Skeletal muscle satellite cell (primary cell): ENCODE measurements at regions not wholly inside any gene's neighbourhood (a gene's known extent, or its start where the extent isn't known, plus 50 kb on each side); places are given as distances from the start of the nearest gene placed in this dataset.

ENCODE experiments used
- H3K27me3 ChIP-seq: 2 replicates; pipeline ENCODE4 v1.7.0; 2013; ENCODE audit warnings: low read length; ENCODE audit not compliant: control insufficient read depth, insufficient read depth
- H3K36me3 ChIP-seq: 2 replicates; pipeline ENCODE4 v1.7.0; 2013; ENCODE audit warnings: mild to moderate bottlenecking, control low read depth, low read length; ENCODE audit not compliant: insufficient read depth
- H3K4me1 ChIP-seq: 2 replicates; pipeline ENCODE4 v1.7.0; 2013; ENCODE audit warnings: low read length; ENCODE audit not compliant: control insufficient read depth, insufficient read depth
- H3K4me2 ChIP-seq: 2 replicates; pipeline ENCODE4 v1.7.0; 2013; ENCODE audit warnings: mild to moderate bottlenecking, low read length
- H3K4me3 ChIP-seq: 2 replicates; pipeline ENCODE4 v1.7.0; 2013; ENCODE audit warnings: low read length
- H3K9ac ChIP-seq: 2 replicates; pipeline ENCODE4 v1.7.0; 2013; ENCODE audit warnings: mild to moderate bottlenecking, low read depth, low read length, moderate library complexity
- H3K9me3 ChIP-seq: replicated peaks from 2 replicates; pipeline ENCODE4 v1.7.0; 2013; ENCODE audit warnings: mild to moderate bottlenecking, control low read depth, low read length

DNA sequence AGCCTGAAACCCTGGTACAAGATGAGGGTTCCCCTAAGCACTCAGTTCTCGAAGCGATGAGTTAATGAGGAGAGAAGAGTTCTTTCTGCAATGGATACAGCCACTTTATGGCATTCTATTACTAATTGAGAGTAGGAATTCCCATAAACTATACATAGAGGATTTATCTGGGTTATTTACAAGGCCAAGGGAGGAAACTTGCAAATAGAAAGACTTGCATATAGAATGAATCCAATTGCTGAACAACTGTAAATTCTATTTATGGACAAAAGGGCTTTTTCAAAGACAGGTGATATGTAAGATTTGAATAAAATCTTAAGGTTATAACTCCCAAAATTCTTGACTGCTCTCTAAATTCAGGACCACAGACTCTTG, 182.2 kb downstream of the PPARGC1A start:
- Histone ChIP-seq H3K27me3 (no peaks in the 10 kb centered on the region), H3K4me2 (no peak overlapping the region), H3K4me3 (no peak overlapping the region), H3K9me3 (no peaks in the 10 kb centered on the region), H3K36me3 (no peaks in the 10 kb centered on the region), H3K9ac (no peak overlapping the region), H3K4me1 (no peaks in the 10 kb centered on the region)

DNA sequence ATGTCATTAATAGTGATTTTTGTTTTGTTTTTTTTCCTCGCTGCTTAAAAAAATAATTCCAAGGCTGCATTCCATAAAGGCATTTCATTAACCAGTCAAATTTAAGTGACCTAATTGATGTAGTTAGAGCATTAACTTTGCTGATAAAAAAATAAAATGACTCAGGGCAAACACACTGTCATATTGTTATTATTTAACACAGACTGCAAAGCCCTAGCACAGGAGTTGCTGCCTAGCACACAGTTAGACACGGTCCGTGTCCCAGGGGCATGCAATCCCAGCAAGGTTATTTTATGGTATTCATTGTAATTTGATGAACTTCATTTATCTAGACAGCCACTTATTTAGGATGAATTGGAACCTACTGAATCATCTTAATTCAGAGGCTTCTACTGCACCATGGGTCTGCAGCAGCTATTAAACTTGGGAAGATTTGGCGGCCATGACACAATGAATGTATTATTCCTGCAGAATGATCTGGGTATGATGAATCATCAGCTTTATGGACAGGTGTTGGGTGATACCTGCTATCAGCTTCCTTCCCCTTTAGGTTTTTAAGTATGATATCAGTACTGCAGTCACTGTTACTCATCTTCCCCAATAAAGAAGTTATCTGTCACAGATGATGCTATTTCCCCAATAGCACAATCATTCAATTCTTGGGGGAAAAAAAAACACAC, 182.7 kb downstream of the PPARGC1A start:
- Histone ChIP-seq H3K4me3 (no peak overlapping the region), H3K9ac (no peak overlapping the region), H3K27me3 (no peaks in the 10 kb centered on the region), H3K4me2 (no peak overlapping the region), H3K36me3 (no peaks in the 10 kb centered on the region), H3K4me1 (no peaks in the 10 kb centered on the region), H3K9me3 (no peaks in the 10 kb centered on the region)

DNA sequence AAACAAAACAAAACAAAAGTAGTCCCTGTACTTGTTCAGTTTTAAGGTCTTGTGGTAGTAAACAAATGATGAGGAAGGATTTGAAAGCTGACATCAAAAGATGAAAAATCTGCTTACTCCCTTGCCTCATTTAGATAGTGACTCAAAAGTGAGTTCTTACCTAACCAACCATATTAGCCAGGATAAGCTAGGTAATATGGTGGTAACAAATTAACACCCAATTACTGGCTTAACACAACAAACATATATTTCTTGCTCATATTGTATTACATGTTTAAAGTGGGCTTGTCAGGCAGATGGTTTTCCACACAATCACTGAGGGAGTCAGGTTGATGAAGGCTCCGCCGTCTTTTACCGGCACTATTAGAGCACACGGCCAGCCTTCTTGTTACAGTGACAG, 189.7 kb downstream of the PPARGC1A start:
- H3K4me3 ChIP-seq, result no peak overlapping the region
- H3K36me3 ChIP-seq, result no peaks in the 10 kb centered on the region
- no peak overlapping the region for H3K9ac ChIP-seq
- no peaks in the 10 kb centered on the region for H3K9me3 ChIP-seq
- H3K4me1 ChIP-seq, result no peaks in the 10 kb centered on the region
- no peak overlapping the region for H3K4me2 ChIP-seq
- H3K27me3 ChIP-seq, result no peaks in the 10 kb centered on the region

DNA sequence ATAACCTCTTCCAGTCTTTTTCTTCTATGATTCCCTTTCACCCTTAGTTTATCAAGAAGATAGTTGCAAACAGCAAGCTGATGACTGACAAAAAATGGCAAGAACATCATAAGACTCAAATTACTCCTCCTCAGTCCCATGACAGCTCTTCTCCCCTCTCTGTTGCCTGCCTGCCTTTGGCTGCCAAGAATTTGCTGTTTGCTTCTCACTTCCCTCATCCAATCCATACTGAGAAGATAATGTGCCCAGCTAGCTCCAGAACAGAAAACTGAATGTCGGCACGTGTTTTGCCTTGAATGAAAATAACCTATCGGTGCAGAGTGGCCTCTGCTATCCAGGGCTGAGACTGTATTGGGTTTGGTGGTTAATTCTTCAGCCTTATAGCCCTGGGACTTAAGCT, 192.1 kb downstream of the PPARGC1A start:
- Histone ChIP-seq H3K9me3 (no peaks in the 10 kb centered on the region), H3K4me3 (no peak overlapping the region), H3K9ac (no peak overlapping the region), H3K36me3 (no peaks in the 10 kb centered on the region), H3K4me1 (no peaks in the 10 kb centered on the region), H3K4me2 (no peak overlapping the region), H3K27me3 (no peaks in the 10 kb centered on the region)

DNA sequence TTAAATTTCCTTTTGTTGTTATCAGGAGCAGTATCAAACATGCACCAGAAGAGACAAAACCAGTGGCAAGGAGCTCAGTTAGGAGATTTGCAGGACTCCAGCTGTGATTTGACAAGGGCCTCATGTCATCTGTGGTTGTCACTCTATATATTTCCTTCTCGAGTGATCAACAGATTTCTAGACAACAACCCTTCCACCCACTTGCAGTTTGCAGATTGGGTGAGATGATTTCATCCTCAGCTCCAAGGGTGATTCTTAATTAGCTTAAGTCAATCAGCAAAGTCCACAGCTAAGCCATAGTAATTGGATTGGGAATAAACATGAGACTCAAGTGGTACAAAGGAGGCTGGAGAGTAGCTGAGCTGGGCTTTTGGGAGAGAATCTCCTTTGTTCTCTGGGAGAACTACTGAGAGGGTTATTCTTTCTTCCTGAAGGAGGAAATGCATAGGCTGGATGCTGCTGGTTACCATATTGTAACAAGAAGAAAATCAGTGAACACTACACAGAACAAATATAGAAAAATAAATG, 192.8 kb downstream of the PPARGC1A start:
- Histone ChIP-seq H3K9me3 (no peaks in the 10 kb centered on the region), H3K4me3 (no peak overlapping the region), H3K27me3 (no peaks in the 10 kb centered on the region), H3K36me3 (no peaks in the 10 kb centered on the region), H3K9ac (no peak overlapping the region), H3K4me2 (no peak overlapping the region), H3K4me1 (no peaks in the 10 kb centered on the region)

DNA sequence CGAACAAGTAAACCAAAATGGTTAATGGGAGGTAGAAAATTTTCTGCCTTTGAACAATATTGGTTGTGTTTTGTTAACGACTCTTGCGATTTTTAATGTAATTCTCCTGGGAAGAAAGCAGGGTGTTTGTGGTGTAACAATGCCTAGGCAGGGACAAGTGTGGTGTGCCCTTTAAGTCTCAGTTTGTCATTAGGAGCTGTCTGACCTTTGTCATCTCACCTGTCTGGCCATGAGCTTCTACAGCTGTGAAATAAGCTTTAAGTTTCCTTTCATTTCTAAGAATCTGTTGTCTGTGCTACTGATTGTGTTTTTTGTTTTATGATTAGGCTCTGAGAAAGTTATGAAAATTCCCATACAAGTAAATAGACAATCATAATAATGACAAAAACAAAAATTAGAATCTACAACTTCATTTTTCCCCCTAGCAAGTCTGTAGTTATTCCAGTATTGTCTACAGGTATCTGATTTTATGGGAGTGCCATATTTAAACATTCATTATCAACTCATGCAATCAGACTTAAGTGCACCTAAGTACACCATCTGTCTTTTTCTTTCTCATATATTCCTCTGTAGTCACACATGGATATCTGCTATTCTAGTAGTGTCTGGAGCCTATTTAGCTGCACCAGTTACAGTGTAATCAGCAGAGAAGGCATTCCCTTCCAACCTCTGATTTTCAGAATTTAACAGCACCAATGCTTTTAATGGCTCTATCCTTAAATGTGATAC, 203.5 kb downstream of the PPARGC1A start:
- Histone ChIP-seq H3K4me3 (no peak overlapping the region), H3K9me3 (no peaks in the 10 kb centered on the region), H3K27me3 (no peaks in the 10 kb centered on the region), H3K4me2 (no peak overlapping the region), H3K4me1 (no peaks in the 10 kb centered on the region), H3K36me3 (no peaks in the 10 kb centered on the region), H3K9ac (no peak overlapping the region)

DNA sequence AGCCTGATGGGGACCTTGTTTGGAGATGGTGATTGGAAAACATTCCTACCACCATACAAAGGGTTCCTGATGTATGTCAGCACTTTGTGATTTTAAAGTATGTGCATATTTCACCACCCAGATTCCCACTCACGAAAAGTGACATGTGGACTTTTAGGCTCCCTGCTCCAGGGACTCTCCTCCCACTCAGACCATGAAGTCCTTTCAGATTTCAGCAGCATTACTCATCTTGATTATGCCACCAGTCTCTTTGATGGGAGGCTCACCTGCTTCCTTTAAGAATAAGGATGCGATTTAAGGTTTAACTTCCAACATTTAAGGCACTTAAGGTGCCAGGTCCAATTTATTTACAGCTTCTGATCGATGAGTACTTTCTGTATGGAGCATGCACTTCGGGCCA, 204.4 kb downstream of the PPARGC1A start:
- Histone ChIP-seq H3K9me3 (no peaks in the 10 kb centered on the region), H3K4me2 (no peak overlapping the region), H3K36me3 (no peaks in the 10 kb centered on the region), H3K4me3 (no peak overlapping the region), H3K27me3 (no peaks in the 10 kb centered on the region), H3K4me1 (no peaks in the 10 kb centered on the region), H3K9ac (no peak overlapping the region)

DNA sequence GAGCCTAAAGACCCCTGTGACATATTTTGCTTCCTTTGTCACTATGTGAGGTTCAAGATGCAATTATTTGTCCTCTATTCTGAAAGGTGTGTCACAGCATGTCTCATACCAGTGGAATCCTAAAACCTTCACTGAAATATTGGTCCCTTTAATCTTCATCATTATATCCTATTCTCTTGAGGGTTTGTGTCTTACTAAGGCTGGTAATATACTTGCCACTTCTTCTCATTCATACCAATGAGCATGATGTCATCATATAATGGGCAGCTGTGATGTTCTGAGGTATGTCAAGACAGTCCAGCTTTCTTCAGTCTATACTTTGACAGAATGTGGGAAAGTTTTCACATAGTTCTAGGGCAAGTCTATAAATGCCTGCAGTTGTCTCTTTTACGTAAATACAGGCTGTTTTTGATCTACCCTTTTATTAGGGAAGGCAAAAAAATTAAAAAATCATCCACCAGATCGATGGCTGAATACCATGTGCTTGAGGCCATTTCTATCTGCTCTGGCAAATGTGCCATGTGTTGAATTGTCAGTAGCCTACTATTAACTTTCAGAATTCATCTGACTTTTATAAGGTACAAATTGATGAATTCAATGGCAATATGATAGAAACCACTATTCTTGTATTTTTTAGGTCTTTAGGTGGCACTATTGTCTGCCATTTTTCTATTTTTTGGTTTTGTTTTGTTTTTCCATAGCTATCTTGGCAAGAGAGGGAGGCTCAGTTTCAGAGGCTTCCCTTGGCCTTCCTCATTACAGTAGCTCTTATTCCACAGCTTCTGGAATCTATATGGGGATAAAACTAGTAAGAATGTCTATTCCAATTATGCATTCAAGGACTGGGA, 209.0 kb downstream of the PPARGC1A start:
- no peak overlapping the region for H3K4me2 ChIP-seq
- no peak overlapping the region for H3K4me3 ChIP-seq
- no peak overlapping the region for H3K9ac ChIP-seq
- no peaks in the 10 kb centered on the region for H3K4me1 ChIP-seq
- no peaks in the 10 kb centered on the region for H3K36me3 ChIP-seq
- no peaks in the 10 kb centered on the region for H3K9me3 ChIP-seq
- no peaks in the 10 kb centered on the region for H3K27me3 ChIP-seq

DNA sequence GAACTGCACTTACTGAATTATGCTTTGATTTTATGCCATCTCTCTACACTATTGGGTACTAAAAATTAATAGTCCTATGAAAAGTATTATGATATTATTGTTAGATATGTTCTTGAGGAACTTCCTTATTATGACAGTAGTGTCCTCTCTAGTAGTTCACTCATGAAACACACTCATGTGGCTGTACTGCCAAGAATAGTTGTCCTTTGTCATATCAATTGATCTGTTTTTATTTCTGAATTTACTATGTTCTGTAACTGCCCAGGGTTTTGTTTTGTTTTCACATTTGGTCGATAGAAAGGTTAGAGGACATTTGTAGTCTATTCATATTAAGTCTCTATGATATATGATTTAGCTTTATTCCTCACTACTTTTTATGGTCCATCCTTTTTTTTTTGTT, 215.2 kb downstream of the PPARGC1A start:
- no peak overlapping the region for H3K4me3 ChIP-seq
- H3K9ac ChIP-seq, result no peak overlapping the region
- H3K36me3 ChIP-seq, result no peaks in the 10 kb centered on the region
- no peaks in the 10 kb centered on the region for H3K9me3 ChIP-seq
- H3K27me3 ChIP-seq, result no peaks in the 10 kb centered on the region
- H3K4me2 ChIP-seq, result no peak overlapping the region
- H3K4me1 ChIP-seq, result no peaks in the 10 kb centered on the region

DNA sequence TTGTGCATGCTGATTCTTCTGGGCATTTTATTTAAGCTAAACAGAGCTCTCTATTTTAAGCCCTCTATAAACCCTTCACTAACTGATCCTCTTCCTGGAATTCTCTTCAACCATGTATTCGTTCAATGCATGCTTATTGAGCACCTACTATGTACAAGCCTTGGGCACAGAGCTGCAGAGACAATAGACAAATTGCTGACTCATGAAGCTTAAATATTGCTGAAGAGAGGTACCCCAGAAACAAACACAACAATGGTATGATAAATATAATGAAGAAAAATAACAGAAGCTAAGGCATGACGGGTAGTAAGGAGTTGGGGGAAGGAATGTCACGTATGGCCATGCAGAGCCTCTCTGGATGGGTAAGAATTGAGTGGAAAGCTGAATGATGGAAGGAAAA, 222.2 kb downstream of the PPARGC1A start:
- no peaks in the 10 kb centered on the region for H3K36me3 ChIP-seq
- H3K4me2 ChIP-seq, result no peak overlapping the region
- no peak overlapping the region for H3K9ac ChIP-seq
- no peaks in the 10 kb centered on the region for H3K4me1 ChIP-seq
- H3K27me3 ChIP-seq, result no peaks in the 10 kb centered on the region
- H3K4me3 ChIP-seq, result no peak overlapping the region
- H3K9me3 ChIP-seq, result no peaks in the 10 kb centered on the region

DNA sequence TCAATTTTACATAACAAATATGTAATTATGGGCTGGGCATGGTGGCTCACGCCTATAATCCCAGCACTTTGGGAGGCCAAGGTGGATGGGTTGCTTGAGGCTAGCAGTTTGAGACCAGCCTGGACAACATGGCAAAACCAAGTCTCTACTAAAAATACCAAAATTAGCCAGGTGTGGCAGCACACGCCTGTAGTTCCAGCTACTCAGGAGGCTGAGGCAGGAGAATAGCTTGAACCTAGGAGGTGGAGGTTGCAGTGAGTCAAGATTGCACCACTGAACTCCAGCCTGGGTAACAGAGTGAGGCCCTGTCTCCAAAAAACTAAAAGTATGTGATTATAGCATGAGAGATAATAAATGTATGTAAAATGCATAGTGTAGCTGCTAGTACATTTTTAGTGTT, 229.0 kb downstream of the PPARGC1A start:
- H3K36me3 ChIP-seq, result no peaks in the 10 kb centered on the region
- no peak overlapping the region for H3K4me3 ChIP-seq
- no peaks in the 10 kb centered on the region for H3K27me3 ChIP-seq
- H3K4me1 ChIP-seq, result no peaks in the 10 kb centered on the region
- H3K9ac ChIP-seq, result no peak overlapping the region
- H3K9me3 ChIP-seq, result no peaks in the 10 kb centered on the region
- no peak overlapping the region for H3K4me2 ChIP-seq
